ENCODE measurements at regions not wholly inside any gene's neighbourhood (a gene's known extent, or its start where the extent isn't known, plus 50 kb on each side); places are given as distances from the start of the nearest gene placed in this dataset.

DNA sequence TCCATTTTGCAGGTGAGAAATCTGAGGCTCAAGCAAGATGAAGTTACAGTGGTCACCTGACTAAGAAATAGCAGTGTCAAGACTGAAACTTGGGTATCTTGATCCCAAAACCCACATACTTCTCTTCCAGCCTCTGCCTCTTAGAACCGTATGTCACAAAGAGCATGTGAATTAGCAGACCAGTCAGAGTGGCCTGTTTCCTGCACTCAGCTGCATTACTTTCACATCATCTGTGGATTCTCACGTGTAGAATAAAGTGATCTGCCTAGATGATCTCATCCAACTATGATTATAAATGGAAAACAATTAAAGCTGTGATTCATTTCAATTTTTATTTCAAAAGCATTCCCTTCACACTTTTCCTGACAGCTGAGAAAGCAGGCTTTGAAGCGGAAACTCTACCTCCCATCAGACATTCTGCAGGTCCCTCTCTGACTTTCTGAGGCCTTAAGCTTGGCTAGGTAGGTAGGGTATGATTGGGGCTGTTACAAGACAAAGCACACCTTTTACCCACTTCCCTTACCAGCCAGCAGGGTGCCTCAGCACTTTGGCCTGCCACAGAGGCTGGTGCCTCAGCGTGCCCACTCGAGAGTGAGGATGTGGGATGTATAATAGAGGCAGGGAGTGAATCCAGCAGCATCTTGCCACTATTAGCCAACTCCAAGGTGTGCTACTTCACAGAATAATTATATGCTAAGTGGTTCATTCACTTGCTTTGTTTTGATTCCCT, 70.2 kb upstream of the PDE1C start:
- DNase-seq: no peak

DNA sequence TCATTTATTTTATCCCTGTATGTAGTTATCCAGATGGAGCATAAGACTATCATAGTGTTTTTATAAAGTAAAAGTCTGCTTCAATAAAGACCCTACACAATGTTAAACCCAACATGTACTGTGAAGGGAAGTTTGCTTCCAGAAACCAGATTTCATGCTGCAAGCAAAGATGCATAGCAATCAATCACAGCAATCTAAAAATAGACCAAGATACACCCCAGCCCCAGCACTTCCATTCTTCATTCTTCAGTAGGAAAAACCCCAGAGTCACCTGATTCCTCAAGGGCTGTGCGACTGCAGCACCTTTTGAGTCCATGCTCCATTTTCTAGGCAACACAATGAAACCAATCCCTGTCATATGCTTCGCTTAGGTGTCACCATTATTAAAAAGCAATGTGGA, 66.9 kb upstream of the PDE1C start:
- no peak for DNase-seq

DNA sequence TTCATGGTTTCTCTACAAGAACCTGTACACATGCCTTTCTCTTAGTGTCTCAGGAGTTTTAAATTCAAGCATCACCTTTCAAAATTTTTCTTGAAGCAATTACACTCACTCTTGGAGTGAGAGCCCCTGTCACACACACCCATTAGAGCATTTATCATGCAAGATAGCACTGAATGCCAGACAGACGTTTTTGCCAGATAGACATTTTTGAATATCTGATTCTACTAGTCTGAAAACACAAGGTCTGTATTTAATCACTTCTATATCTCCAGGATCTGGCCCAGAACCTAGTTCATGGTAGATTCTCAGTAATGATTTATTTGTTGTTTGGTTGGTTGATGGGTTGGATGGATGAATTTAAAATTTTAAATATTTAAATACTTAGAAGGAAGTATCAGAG, 60.9 kb upstream of the PDE1C start:
- DNase-seq: no peak

DNA sequence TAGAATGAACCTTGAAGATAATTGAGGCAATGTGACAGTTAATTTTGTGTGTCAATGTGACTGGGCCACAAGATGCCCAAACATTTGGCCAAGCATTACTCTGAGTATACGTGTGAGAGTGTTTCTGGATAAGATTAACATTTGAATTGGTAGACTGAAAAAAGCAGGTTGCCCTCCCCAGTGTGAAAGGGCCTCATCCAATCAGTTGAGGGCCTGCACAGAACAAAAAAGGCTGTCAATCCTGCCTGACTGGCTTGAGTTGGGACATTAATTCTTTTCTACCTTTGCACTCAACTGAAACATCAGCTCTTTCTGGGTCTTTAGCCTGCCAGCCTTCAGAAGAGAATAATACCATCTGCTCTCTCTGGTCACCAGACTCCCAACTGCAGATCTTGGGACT, 56.6 kb upstream of the PDE1C start:
- no peak for DNase-seq
